TTC549 (cell line): ENCODE measurements at regions not wholly inside any gene's neighbourhood (a gene's known extent, or its start where the extent isn't known, plus 50 kb on each side); places are given as distances from the start of the nearest gene placed in this dataset.
"Not testable (repeated sequence)": the region's sequence is repeated elsewhere in the genome, so short reads cannot be mapped to it uniquely, and the experiment has no call there.

Experiments
- FAIRE-seq: peaks from 2 replicates; lab custom pipeline; 2012; peaks lifted over from hg19 to GRCh38; lab: Jason Lieb, UNC

DNA sequence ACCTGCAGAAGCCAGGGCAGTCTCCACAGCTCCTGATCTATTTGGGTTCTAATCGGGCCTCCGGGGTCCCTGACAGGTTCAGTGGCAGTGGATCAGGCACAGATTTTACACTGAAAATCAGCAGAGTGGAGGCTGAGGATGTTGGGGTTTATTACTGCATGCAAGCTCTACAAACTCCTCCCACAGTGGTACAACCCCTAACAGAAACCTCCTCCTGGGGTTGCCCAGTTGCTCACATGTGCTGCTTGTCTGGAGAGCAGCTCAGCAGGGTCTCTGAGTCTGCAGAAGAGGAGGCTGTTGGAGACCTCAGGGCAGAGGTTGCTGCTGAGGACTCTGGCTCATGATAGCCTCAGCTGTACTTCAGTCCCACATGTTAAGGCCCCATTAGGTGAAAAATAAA is 1269.1 kb downstream of the RPIA start:
- FAIRE-seq: not testable (repeated sequence)

GRCh38 chr2:89968567-89968966 is 1277.1 kb downstream of the RPIA start:
- not testable (repeated sequence) for FAIRE-seq

DNA sequence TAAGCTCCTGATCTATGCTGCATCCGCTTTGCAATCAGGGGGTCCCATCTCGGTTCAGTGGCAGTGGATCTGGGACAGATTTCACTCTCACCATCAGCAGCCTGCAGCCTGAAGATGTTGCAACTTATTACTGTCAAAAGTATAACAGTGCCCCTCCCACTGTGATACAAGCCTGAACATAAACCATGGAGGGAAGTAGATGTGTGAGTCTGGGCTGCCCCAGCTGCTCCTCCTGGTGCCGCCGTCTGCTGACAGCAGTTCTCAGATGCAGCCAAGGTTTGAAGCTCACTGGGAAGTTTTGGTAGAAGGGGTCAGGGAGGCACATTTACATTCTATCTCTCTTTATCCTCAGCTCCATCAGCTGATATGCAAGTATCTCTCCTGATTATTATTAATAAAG is 1277.7 kb downstream of the RPIA start:
- FAIRE-seq: not testable (repeated sequence)

DNA sequence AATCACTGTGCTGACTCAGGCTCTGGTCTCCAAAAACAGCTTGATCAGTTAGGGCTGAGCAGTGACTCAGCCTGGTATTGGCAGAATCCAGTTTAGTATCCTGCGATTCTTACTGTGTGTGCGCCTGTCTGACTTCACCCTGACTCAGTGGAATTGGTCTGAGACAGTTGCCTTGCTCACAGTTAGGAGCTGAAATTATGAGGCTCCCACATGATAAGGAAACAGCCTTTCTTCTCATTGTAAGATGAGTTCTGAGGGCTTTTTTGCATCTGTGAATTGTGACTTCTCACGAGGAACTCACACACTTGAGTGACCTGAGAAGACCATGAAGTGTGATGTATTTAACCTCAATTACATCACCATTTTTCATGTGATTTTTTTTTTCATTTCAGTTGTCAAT is 1282.4 kb downstream of the RPIA start:
- not testable (repeated sequence) for FAIRE-seq

DNA sequence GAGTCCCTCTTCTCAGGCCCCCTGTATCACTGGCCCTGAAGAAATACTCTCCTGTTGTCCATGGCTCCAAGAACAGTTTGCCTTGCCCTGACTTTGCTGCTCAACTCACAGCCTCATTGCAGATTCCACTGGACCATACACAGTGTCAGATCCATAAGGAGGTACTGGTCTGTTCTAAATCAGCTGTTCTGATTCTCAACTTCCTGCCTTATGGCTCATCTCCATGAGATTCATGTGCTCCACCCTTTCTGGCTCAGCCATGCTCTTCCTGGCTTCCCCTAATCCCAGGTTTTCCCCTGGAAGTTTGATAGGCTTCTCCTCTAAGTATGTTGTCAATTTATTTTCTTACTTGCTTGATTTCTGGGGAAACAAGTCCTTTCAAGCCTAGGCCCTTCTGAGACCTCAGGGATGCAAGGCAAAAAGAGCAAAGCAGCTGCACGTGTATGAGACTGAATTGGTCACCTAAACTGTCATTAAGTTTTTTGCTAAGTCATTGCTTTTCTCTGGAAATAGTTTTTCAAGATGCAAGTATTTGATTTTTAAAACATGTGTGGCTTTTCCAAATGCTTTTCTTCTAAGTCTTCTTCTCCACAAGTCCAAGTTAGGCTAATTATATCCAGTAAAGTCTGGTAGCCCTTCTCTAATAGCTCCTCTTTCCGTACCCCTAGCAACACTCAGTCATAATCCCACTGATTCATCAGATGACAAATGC is 1288.5 kb downstream of the RPIA start:
- FAIRE-seq: not testable (repeated sequence)

DNA sequence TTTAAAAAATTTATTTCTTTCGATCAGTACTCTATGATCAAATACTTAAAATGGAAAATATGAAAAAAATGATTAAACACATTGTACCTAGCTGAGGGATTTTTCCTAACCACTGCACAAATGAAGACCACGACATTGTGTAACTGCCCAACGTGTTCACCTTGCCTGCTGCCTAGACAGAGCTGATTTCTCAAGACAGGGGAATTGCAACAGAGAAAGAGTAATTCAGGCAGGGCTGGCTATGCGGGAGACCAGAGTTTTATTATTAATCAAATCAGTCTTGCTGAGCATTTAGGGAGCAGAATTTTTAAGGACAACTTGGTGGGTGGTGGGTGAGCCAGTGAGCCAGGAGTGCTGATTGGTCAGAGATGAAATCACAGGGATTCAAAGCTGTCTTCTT is 1290.8 kb downstream of the RPIA start:
- not testable (repeated sequence) for FAIRE-seq

GRCh38 chr2:89985650-89986049 is 1294.2 kb downstream of the RPIA start:
- not testable (repeated sequence) for FAIRE-seq

GRCh38 chr2:89986532-89986931 is 1295.1 kb downstream of the RPIA start:
- not testable (repeated sequence) for FAIRE-seq

- FAIRE-seq: not testable (repeated sequence)
Observed at GRCh38 chr2:89996779-89997178, 1305.3 kb downstream of the RPIA start.

DNA sequence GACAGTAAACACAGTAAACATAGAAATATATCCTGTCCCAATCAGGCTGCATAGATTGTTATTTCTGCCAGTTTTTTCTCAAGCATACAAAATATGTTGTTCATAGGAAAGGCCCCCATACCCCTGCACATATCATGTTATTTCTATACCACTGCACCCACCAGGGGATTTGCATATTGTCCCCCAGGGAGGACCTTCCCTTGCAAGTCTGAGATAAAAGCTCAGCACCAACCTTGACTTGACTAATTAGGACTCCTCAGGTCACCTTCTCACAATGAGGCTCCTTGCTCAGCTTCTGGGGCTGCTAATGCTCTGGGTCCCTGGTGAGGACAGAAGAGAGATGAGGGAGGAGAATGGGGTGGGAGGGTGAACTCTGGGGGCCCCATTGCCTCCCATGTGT is 1313.1 kb downstream of the RPIA start:
- FAIRE-seq: not testable (repeated sequence)

DNA sequence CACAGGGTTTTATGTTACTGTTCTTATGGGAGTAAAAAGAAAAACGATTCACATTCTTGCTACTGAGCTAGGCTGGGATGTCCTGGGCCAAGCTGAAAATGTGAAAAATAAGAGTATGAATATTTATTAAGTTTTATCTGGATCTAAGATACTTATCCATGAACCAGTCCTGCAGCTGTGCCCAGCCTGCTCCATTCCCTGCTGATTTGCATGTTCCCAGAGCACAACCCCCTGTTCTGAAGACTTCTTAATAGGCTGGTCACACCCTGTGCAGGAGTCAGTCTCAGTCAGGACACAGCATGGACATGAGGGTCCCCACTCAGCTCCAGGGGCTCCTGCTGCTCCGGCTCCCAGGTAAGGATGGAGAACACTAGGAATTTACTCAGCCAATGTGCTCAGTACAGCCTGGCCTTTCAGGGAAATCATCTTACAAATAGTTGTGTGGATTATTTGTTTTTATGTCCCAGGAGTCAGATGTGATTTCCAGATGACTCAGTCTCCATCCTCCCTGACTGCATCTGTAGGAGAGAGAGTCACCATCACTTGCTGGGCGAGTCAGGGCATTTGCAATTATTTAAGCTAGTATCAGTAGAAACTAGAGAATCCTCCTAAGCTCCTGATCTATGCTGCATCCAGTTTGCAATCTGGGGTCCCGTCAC is 1319.1 kb downstream of the RPIA start:
- FAIRE-seq: not testable (repeated sequence)

DNA sequence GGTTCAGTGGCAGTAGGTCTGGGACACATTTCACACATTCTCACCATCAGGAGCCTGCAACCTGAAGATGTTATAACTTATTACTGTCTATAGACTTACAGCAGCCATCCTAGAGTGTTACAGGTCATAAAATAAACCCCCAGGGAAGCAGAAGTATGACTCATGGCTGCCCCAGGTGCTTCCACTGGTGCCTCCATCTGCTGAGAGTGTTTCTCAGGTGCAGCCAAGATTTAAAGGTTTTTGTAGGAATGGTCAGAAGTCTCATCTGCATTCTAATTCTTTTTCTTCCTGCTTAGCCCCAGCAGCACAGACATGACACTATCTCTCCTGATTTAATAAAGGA is 1319.6 kb downstream of the RPIA start:
- FAIRE-seq: not testable (repeated sequence)

DNA sequence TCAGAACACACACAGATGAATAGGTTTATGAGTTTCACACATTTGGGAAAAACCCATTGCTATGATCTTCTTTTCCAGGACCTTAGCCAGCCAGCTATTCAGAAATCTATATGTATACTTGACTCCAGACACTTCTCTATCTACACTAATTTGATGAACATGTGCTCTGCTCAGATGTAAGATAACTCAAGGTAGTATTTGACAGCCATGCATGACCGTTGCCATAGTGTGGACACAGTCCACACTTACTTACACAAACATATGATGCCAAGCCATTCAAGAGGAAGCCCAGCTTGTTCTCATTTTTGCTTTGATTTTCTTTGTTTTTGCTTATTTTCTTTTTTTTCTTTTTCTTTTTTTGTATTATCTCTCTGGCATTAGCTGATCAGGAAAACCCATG is 1328.4 kb downstream of the RPIA start:
- FAIRE-seq: not testable (repeated sequence)

- not testable (repeated sequence) for FAIRE-seq
Observed at GRCh38 chr2:90021234-90021633, 1329.8 kb downstream of the RPIA start.

- peak; percentile 98 for FAIRE-seq
Observed at GRCh38 chr2:90027231-90027643, 1335.8 kb downstream of the RPIA start.

- not testable (repeated sequence) for FAIRE-seq
Observed at GRCh38 chr2:90028381-90029079, 1337.1 kb downstream of the RPIA start.

DNA sequence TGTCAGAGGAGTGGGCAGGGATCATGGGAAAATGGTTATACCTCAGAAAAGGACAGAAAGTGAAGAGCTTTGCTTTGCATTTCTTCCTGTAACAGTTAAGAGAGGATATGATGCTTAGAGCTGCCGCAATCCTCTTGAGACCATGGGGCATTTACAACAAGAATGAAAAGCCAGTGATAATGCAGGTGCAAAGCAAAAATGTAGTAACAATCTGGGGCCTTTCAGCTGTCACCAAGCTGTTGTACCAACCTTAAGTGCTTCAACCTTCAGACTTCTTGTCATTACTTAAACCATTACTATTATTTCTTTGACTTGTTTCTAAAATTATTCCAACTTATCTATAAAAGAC is 1337.6 kb downstream of the RPIA start:
- FAIRE-seq: not testable (repeated sequence)

DNA sequence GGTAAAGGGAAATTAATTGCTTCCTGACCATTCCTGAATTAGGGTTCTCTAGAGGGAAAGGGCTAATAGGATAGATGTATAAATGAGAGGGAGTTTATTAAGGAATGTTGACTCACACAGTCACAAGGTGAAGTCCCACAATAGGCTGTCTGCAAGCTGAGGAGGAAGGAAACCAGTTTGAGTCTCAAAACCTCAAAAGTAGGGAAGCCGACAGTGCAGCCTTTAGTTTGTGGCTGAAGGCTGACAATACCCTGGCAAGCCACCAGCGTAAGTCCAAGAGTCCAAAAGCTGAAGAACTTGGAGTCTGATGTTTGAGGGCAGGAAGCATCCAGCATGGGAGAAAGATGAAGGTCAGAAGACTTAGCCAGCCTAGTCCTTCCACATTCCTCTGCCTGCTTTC is 1340.8 kb downstream of the RPIA start:
- FAIRE-seq: not testable (repeated sequence)

- FAIRE-seq: not testable (repeated sequence)
Observed at GRCh38 chr2:90036335-90036734, 1344.9 kb downstream of the RPIA start.

GRCh38 chr2:90039093-90039492 is 1347.6 kb downstream of the RPIA start:
- FAIRE-seq: not testable (repeated sequence)

DNA sequence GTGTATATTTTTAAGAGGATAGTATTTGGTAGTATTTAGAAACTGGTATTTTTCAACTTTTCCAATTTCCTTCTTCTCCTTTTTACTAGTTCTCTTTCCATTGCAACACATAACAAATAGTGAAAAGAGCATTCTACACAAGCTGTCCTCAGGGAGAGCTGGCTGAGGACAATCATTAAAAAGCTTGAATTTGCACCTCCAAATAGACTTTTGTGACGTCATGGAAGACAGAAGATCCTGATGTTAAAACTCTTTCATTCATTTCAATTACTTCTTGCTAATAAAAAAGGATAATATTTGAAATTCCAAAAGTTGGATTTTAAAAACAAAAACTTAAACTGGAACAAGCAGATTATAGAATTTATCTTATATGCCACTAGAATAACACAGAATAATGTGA is 1356.3 kb downstream of the RPIA start:
- not testable (repeated sequence) for FAIRE-seq

DNA sequence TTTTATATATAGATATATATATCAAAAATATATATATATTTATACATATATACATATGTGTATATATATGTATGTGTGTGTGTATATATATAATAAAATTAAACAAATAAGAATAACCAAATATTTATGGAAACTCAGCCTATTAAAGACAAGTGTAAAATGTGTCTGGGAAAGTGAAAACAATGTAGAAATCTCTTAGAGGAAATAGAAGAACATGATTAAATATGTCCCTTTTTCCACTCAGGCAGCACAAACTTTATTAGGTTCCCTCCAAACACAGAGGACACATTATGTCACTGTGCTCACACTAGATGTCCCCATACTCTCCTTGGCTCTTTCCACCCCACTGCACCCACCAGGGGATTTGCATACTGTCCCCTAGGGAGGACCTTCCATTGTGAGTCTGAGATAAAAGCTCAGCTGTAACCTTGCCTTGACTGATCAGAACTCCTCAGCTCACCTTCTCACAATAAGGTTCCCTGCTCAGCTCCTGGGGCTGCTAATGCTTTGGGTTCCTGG is 1360.7 kb downstream of the RPIA start:
- FAIRE-seq: peak; percentile 97

DNA sequence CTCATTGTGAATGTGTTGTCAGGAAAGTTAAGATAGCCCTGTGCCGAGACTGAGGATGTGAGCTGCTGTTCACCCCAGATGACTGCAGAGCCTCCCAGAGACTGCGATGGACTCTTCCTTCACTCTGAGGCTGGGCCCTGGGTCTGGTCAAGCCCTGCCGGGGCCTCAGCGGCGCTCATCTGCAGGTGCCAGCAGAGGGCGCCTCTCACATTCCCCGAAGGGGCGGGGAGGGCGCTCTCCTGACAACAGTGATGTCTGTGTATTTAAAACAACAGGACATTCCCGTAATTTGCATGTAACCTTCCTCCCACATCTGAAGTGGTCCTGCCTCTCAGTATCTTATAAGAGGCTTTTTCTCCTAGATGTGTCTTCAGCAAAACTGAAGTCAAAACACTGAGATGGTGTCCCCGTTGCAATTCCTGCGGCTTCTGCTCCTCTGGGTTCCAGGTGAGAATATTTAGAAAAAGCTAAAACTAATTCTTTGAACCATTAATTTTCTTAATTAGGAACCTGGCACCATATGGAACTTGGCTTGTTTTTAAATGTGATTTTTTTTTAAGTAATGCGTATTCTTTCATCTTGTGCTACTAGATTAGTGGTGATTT is 1377.9 kb downstream of the RPIA start:
- no peak for FAIRE-seq
